SJCRH30 (cell line): ENCODE measurements at regions not wholly inside any gene's neighbourhood (a gene's known extent, or its start where the extent isn't known, plus 50 kb on each side); places are given as distances from the start of the nearest gene placed in this dataset.

Experiments used
- DNase-seq, 2 experiments: peaks; one replicate each; pipeline ENCODE4 v3.0.0-alpha.2; 2015 to 2020
- H3K27ac ChIP-seq: fragments of 250-450 bp; sonication (Bioruptor Pico); 2 replicates; pipeline ENCODE4 v1.5.1; 2020; ENCODE audit warnings: mild to moderate bottlenecking, moderate library complexity
- H3K27me3 ChIP-seq: fragments of 250-450 bp; sonication (Bioruptor Pico); 2 replicates; pipeline ENCODE4 v1.5.1; 2020; ENCODE audit warnings: mild to moderate bottlenecking, moderate library complexity
- H3K36me3 ChIP-seq: fragments of 250-450 bp; sonication (Bioruptor Pico); 2 replicates; pipeline ENCODE4 v1.5.1; 2020; ENCODE audit warnings: mild to moderate bottlenecking, moderate library complexity
- H3K4me1 ChIP-seq: fragments of 250-450 bp; sonication (Bioruptor Pico); 2 replicates; pipeline ENCODE4 v1.5.1; 2020; ENCODE audit warnings: mild to moderate bottlenecking, moderate library complexity
- H3K4me3 ChIP-seq: fragments of 250-450 bp; sonication (Bioruptor Pico); 2 replicates; pipeline ENCODE4 v1.5.1; 2020; ENCODE audit warnings: mild to moderate bottlenecking, moderate library complexity
- H3K9me3 ChIP-seq: fragments of 250-450 bp; sonication (Bioruptor Pico); replicated peaks from 2 replicates; pipeline ENCODE4 v1.5.1; 2020; ENCODE audit warnings: mild to moderate bottlenecking, moderate library complexity

DNA sequence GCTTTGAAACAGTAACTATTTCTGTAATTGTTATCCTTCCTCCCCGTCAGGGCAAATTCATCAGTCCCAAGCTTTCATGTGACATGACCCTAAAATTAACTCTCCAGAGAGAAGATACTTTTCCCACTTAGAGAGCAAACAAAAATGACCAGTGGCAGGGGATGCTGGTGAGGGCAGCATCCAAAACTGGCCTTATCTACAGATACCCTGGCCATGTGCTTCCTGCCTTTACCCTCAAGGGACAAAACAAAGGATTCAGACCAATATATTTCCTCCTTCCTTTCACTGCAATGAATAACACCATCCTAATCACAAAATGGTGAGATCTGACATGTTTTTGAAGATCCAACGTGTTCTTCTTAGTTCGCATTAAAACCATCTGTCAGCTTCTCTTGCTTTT lies 267.2 kb downstream of the MAN2A1 start:
- H3K4me1 ChIP-seq, result peaks cover 12% of the 10 kb centered on the region
- no peaks in the 10 kb centered on the region for H3K36me3 ChIP-seq
- DNase-seq, result no peak
- no peaks in the 10 kb centered on the region for H3K9me3 ChIP-seq
- H3K27me3 ChIP-seq, result no peaks in the 10 kb centered on the region
- H3K4me3 ChIP-seq, result no peak overlapping the region
- no peak overlapping the region for H3K27ac ChIP-seq

- no peak overlapping the region for H3K27ac ChIP-seq
- no peaks in the 10 kb centered on the region for H3K9me3 ChIP-seq
- no peaks in the 10 kb centered on the region for H3K36me3 ChIP-seq
- peaks cover 12% of the 10 kb centered on the region for H3K4me1 ChIP-seq
- H3K4me3 ChIP-seq, result no peak overlapping the region
- no peaks in the 10 kb centered on the region for H3K27me3 ChIP-seq
- DNase-seq, result no peak
These were observed 268.4 kb downstream of the MAN2A1 start for GRCh38 chr5:109958082-109958481.

DNA sequence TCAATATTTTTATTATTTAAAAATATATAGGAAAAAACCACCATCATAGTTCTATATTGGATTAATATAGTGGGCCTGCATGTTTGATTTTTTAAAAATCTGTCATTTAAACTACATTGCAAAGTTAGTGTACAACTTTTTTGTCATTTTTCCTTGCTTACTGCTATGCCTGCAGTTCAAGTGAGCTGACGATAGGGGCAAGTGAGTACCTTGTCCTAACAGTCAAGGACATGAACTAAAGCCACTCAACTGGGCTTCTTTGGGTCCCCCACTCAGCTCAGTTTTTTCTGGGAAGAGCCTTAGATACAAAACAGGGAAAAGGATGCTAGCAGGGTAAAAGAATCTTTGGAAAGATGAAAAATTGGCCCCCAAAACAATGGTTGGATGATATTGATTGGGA lies 269.9 kb downstream of the MAN2A1 start:
- Histone ChIP-seq H3K4me1 (no peaks in the 10 kb centered on the region), H3K27me3 (no peaks in the 10 kb centered on the region), H3K4me3 (no peak overlapping the region), H3K9me3 (no peaks in the 10 kb centered on the region), H3K27ac (no peak overlapping the region), H3K36me3 (no peaks in the 10 kb centered on the region)
- no peak for DNase-seq

GRCh38 chr5:109961751-109962150 lies 272.0 kb downstream of the MAN2A1 start:
- H3K27me3 ChIP-seq, result no peaks in the 10 kb centered on the region
- H3K4me1 ChIP-seq, result no peaks in the 10 kb centered on the region
- H3K36me3 ChIP-seq, result no peaks in the 10 kb centered on the region
- DNase-seq, result no peak
- no peaks in the 10 kb centered on the region for H3K9me3 ChIP-seq
- no peak overlapping the region for H3K27ac ChIP-seq
- no peak overlapping the region for H3K4me3 ChIP-seq

- Histone ChIP-seq H3K27ac (no peak overlapping the region), H3K27me3 (no peaks in the 10 kb centered on the region), H3K9me3 (no peaks in the 10 kb centered on the region), H3K4me1 (no peaks in the 10 kb centered on the region), H3K4me3 (no peak overlapping the region), H3K36me3 (no peaks in the 10 kb centered on the region)
- no peak for DNase-seq
These were observed 273.3 kb downstream of the MAN2A1 start for GRCh38 chr5:109962882-109963603.

DNA sequence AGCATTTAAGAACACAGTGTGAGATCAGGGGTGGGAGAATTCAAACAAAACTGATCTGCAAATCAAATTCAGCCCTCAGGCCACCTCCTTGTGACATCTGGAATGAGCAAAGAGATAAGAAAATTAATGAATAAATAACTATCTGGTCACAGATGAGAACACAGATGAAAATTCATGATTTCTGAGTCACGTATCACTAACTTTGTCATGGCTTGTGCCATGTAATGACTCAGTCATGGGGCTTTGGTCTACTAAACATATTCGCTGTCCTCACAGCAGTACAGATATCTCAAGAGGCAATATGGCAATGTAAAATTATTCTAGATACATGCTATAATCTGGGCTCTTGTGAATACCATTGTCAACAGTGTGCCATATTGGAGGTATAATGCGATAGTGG lies 274.4 kb downstream of the MAN2A1 start:
- H3K4me1 ChIP-seq, result no peaks in the 10 kb centered on the region
- no peak for DNase-seq

DNA sequence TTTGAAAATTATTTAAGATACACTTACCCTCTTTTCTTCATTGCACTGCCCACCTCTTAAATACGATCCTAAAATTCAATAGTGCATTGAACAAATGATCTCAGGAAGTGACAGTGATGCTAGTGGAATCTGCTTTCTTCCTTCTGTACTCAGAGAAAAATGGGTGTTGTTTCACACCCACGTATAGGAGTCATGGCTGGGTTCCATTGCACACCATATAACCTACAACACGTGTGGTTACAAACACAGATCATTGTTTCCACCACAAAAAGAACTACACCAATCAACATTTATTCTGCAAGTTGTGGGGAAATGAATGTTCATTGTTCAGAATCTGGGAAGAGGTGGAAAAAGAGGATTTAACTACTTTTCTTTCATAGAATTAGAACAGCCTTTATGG lies 275.9 kb downstream of the MAN2A1 start:
- Histone ChIP-seq H3K27me3 (no peaks in the 10 kb centered on the region), H3K9me3 (no peaks in the 10 kb centered on the region), H3K4me1 (no peaks in the 10 kb centered on the region), H3K27ac (no peak overlapping the region), H3K36me3 (no peaks in the 10 kb centered on the region), H3K4me3 (no peak overlapping the region)
- DNase-seq, result no peak

More for the DNA sequence above, 274.4 kb downstream of the MAN2A1 start:
- no peaks in the 10 kb centered on the region for H3K9me3 ChIP-seq
- no peak overlapping the region for H3K4me3 ChIP-seq
- no peaks in the 10 kb centered on the region for H3K36me3 ChIP-seq
- no peaks in the 10 kb centered on the region for H3K27me3 ChIP-seq
- H3K27ac ChIP-seq, result no peak overlapping the region

- Histone ChIP-seq H3K9me3 (no peaks in the 10 kb centered on the region), H3K4me1 (no peaks in the 10 kb centered on the region; the same call in 1 of the 2 replicates), H3K27me3 (no peaks in the 10 kb centered on the region), H3K4me3 (no peak overlapping the region), H3K27ac (no peak overlapping the region), H3K36me3 (no peaks in the 10 kb centered on the region)
- DNase-seq, result no peak
These were observed 282.2 kb downstream of the MAN2A1 start for GRCh38 chr5:109971968-109972367.

DNA sequence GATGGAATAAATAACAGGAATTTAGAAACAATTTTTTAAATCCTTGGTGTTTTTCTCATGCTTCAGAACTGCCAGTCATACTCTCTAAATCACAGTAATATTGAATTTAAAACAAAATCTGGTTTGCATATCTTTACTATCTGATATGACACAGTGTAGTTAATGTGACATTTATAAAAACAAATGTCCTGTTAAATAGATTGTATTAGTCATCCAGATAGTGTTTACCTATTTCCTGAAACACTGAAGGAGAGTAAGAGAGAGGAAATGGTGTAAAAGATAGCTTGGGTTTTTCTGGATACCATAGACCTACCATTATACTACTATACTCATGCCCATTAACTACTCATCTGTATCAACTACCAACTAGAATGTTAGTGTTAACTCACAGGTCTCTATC lies 292.3 kb downstream of the MAN2A1 start:
- H3K27ac ChIP-seq, result no peak overlapping the region
- H3K9me3 ChIP-seq, result no peaks in the 10 kb centered on the region
- no peak overlapping the region for H3K4me3 ChIP-seq
- no peaks in the 10 kb centered on the region for H3K36me3 ChIP-seq
- no peak for DNase-seq
- no peaks in the 10 kb centered on the region for H3K27me3 ChIP-seq
- H3K4me1 ChIP-seq, result no peaks in the 10 kb centered on the region

GRCh38 chr5:109982966-109983534 lies 293.3 kb downstream of the MAN2A1 start:
- DNase-seq, result no peak
- H3K4me1 ChIP-seq, result no peaks in the 10 kb centered on the region
- H3K36me3 ChIP-seq, result no peaks in the 10 kb centered on the region
- H3K27ac ChIP-seq, result no peak overlapping the region
- H3K9me3 ChIP-seq, result no peaks in the 10 kb centered on the region
- no peaks in the 10 kb centered on the region for H3K27me3 ChIP-seq
- no peak overlapping the region for H3K4me3 ChIP-seq

DNA sequence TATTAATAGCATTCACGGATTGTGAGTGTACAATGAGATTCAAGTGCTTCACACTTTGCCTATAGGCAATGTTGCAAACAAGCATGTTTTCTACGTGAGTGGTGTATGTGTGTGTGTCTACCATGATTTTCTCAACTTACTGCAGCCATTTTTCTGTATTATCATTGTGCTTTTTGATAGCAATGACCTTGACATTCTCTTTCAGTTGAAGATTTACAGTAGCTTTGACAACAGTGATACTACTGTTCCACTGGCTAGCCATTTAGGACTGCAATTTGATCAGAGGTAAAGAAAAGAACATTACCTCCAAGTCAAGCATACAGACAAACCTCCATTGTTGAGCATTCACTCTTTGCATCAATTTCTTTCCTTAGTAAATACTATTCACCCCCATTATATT lies 297.0 kb downstream of the MAN2A1 start:
- Histone ChIP-seq H3K27me3 (no peaks in the 10 kb centered on the region), H3K9me3 (no peaks in the 10 kb centered on the region), H3K36me3 (no peaks in the 10 kb centered on the region), H3K4me1 (no peaks in the 10 kb centered on the region), H3K27ac (no peak overlapping the region), H3K4me3 (no peak overlapping the region)
- no peak for DNase-seq

GRCh38 chr5:109987355-109987754 lies 297.6 kb downstream of the MAN2A1 start:
- Histone ChIP-seq H3K36me3 (no peaks in the 10 kb centered on the region), H3K4me3 (no peak overlapping the region), H3K9me3 (no peaks in the 10 kb centered on the region), H3K4me1 (no peaks in the 10 kb centered on the region), H3K27me3 (no peaks in the 10 kb centered on the region), H3K27ac (no peak overlapping the region)
- no peak for DNase-seq

- no peak for DNase-seq
- H3K27ac ChIP-seq, result no peak overlapping the region
These were observed 298.2 kb downstream of the MAN2A1 start for GRCh38 chr5:109987970-109988369.

DNA sequence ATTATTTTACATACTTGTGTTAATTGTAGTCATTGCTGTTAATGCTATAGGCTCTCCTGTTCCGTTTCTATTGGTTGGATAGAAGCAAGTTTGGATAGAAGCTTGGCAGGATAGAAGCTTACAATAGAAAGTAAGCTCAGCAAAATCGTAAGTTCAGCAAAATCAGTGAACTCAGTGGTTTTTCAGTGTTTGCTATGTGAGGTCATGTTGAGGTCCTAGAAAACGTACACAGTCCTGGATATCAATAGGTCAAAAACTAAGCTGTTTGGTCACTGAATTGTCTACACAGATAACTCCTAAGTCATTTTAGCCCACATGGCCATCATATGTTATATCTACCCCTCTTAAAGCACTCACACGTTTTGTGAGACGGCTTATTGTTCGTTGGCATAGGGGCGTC lies 299.4 kb downstream of the MAN2A1 start:
- Histone ChIP-seq H3K27me3 (no peaks in the 10 kb centered on the region), H3K27ac (no peak overlapping the region), H3K36me3 (no peaks in the 10 kb centered on the region), H3K4me1 (no peaks in the 10 kb centered on the region), H3K4me3 (no peak overlapping the region), H3K9me3 (no peaks in the 10 kb centered on the region)
- DNase-seq, result no peak

More at GRCh38 chr5:109987970-109988369, 298.2 kb downstream of the MAN2A1 start:
- Histone ChIP-seq H3K4me3 (no peak overlapping the region), H3K27me3 (no peaks in the 10 kb centered on the region), H3K4me1 (no peaks in the 10 kb centered on the region), H3K9me3 (no peaks in the 10 kb centered on the region), H3K36me3 (no peaks in the 10 kb centered on the region)

GRCh38 chr5:109989994-109990722 lies 300.4 kb downstream of the MAN2A1 start:
- Histone ChIP-seq H3K9me3 (no peaks in the 10 kb centered on the region), H3K27me3 (no peaks in the 10 kb centered on the region), H3K4me3 (no peak overlapping the region), H3K4me1 (no peaks in the 10 kb centered on the region), H3K27ac (no peak overlapping the region), H3K36me3 (no peaks in the 10 kb centered on the region; the same call in 1 of the 2 replicates)
- DNase-seq, result no peak
